Right lobe of liver (tissue), 4 donors: ENCODE measurements at regions not wholly inside any gene's neighbourhood (a gene's known extent, or its start where the extent isn't known, plus 50 kb on each side); places are given as distances from the start of the nearest gene placed in this dataset.

Experiments
- CTCF ChIP-seq, 4 donors: fragments of 200-600 bp in 3 of 4; fragments of 450-650 bp in 1 of 4; IDR thresholded peaks; one replicate each; pipeline versions ENCODE4 v1.5.1 to v1.8.0; 2016 to 2022; ENCODE audit warnings: antibody characterized with exemption in 4 of 4, mild to moderate bottlenecking in 2 of 4
- POLR2A ChIP-seq: fragments of 450-650 bp; IDR thresholded peaks from one replicate; pipeline ENCODE4 v1.6.1; 2017; ENCODE audit warnings: antibody characterized with exemption, mild to moderate bottlenecking
- donor health status: DM: no; HTN: no; CAD: no.
- donor health status: DM: no; HTN: no; CAD: no.
- donor health status: DM: no; HTN: yes; CAD: no.

- TF ChIP-seq CTCF (IDR thresholded peaks at IDR 0.05) = no peak
- TF ChIP-seq POLR2A = no peak
Measured at GRCh38 chr10:28833313-28833712, 156.0 kb downstream of the BAMBI start.
